NCI-H2227 (cell line): ENCODE measurements at regions not wholly inside any gene's neighbourhood (a gene's known extent, or its start where the extent isn't known, plus 50 kb on each side); places are given as distances from the start of the nearest gene placed in this dataset.
"Not testable (repeated sequence)": the region's sequence is repeated elsewhere in the genome, so short reads cannot be mapped to it uniquely, and the experiment has no call there.

Experiments
- DNase-seq: peaks from one replicate; lab custom pipeline; 2025; ENCODE audit not compliant: unreplicated experiment; lab: John Stamatoyannopoulos, UW

DNA sequence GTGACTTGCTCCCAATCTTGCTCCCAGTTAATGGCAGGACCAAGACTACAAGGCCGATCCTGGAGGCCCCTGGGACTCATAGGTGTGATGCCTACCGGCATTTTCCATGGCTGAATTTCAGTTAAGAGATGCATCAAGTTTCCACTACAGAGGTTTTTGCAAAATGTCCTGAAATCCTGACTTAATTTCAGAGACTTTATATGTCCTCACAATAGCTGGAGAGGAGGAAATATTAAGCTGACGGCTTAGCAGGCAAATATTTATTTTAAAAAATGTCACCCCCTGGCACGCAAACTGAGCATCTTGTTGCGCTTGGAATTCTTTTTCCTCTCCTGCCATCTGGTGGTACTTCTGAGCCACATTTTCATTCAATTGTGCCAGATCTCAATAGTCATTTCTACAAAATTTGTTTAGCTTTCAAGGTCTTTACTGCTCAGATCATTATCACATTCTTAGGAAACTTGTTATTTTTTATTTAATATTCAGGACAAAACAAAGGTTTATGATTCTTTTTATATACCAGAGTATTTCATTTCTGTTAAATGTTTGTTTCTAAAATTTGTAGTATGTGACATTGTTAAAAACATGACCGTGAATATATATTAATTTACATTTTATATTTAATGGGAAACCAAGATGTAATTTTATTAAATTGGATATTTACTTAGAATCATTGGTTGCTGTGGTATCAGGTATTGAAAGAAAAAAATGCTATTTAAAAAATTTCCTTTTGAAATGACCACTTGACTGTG, 189.2 kb upstream of the THRB start:
- DNase-seq, result no peak

DNA sequence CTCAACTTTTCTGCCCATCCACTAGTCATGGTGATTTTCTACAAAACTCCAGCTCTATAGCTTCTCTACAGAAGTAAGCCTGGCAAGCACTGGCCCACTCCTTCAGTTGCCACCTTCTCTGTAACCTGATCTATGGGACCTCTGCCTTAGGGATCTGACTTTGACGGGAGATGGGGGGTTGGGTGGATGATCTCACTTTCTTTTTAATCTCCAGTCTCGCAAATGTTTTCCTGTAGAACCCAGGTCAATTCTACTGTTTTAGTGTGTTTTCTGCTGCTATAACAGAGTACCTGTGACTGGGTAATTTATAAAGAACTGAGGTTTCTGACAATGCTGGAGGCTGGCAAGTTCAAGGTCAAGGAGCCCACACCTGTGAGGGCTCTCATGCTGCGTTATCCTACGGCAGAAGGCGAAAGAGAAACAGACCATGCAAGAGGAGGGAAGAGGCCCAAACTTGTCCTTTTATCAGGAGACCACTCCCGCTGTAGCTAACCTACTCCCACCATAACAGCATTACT, 189.9 kb upstream of the THRB start:
- DNase-seq, result no peak

DNA sequence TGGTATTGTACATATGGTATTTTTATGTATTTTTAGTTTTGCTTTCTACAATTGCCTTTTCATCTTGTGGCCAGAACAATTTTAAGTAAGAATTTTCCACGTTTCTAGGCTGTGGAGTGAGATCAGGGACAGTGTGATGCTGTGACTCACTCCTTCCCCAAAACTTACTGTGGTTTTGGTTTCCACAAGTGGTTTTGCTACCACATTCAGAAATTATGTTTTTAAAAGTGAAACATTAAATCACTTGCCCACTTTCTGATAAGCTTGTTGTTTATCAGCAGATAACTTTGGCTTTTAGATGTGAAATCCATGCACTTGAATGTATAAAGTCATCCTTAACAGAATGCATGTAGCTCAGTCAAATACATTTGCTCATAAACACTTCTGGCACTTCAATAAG, 192.2 kb upstream of the THRB start:
- DNase-seq, result no peak

DNA sequence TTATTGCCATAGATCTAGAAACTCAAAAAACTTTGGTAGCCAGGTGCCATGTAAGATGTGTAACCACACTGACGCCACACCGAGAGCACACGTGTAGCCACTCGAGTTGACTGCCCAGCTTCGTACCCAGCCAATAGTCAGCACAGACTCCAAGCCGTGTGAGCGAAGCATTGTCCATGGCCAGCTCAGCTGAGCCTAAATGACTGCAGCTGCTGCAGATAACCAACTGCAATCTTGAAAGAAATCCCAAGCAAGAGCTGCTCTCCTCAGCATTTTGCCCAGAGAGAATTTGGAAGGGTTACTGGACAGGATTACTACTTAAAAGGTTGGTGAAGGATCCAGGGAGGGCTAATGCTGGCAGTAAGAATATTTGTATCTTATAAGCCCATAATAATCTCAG, 193.0 kb upstream of the THRB start:
- no peak for DNase-seq

DNA sequence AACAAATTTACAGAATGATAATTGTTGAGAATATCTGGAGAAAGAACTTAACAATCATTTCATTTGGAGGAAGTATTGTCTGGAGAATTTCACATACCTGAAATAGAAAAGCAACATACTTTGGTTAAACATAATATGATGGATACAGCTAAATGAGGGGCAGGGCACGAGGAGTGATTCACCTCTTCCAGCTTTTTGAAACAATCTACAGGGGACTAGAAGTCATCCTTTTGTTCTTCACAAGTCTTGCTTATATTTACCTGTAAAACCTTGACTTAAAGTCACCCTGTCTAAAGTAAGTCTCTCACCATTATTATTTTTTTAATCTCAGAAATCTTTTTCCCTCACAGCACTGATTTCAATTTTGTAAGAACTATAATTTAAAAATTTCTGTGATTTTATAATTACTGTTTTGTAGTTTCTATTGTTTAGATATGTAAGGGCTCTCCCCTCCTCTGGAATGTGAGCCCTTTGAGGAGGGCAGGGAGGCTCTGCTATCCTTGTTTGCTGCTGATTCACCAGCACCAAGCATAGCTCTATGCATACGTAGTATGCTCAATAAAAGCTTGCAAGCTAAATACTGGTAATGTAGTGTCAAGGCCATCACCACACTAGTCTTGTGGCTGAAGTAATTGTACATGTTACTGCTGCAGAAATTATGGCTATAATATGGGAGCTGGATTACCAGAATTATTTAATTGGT, 193.9 kb upstream of the THRB start:
- DNase-seq, result no peak

DNA sequence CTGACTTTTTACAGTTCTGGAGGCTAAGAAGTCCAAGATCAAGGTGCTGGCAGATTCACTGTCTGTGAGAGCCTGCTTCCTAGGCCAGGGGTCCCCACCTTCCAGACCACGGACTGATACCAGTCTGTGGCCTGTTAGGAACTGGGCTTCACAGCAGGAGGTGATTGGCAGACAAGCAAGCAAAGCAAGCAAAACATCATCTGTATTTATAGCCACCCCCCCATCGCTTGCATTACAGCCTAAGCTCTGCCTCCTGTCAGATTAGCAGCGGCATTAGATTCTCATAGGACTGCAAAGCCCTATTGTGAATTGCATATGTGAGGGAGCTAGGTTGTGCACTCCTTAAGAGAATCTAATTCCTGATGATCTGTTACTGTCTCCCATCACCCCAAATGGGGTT, 194.7 kb upstream of the THRB start:
- no peak for DNase-seq

DNA sequence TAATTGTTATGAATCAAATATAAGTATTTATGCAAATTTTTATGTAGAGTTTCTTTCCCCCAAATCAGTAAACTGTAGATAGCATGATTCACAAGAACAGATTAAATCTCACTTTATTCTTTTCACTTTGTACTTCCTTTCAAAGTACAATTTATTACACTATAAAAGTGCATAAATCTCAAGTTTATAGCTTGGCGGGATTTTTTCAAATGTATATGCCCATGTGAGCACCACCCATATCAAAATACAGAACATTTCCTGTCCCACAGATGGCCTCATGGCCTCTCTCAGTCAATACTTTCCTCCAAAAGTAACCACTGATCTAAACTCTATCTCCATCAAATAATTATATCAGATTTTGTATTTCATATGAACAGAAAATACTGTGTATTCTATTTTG, 196.1 kb upstream of the THRB start:
- DNase-seq, result no peak

DNA sequence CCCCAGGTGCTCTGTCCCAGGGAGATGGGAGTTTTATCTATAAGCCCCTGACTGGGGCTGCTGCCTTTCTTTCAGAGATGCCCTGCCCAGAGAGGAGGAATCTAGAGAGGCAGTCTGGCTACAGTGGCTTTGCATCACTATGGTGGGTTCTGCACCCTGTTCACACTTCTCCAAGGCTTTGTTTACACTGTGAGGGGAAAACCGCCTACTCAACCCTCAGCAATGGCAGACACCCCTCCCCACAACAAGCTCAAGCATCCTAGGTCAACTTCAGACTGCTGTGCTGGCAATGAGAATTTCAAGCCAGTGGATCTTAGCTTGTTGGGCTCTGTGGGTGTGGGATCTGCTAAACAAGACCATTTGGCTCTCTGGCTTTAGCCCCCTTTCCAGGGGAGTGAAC, 204.4 kb upstream of the THRB start:
- DNase-seq, result not testable (repeated sequence)

DNA sequence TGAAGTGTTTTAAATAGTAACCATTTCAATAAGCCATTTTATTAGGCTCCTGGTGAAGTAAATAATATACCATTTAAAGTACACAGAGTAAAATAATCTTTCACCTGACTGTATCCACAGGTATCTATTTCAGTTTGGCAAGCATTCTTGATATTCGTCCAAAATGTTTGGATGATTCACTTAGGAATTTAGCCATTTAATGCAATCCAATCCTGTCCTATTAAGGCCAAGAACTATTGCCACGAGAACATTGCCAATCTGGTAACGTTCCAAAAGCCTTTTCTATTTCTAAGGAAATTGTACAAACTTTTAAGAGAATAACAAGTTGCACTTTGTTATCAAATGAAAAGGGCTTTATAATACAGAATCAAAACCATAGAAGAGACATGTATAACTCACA, 209.8 kb upstream of the THRB start:
- no peak for DNase-seq

DNA sequence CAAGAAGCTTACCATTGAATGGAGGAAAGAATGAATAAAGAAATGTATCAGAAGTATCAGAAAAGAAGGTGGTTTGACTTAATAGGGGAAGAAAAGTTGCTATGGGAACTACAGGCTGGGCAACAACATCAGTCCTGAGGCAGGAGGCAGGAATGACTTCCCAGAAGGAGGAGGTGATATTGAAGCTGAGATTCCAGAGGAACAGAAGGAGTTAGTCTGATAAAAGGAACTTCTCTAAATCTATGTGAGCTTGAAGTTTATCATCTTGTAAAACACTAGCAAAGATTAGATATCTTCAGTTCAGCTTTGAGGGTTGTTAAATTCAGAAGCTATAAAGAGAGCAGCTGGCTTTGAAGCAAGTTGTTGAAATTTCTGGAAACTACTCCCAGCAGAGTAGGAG, 213.3 kb upstream of the THRB start:
- no peak for DNase-seq

DNA sequence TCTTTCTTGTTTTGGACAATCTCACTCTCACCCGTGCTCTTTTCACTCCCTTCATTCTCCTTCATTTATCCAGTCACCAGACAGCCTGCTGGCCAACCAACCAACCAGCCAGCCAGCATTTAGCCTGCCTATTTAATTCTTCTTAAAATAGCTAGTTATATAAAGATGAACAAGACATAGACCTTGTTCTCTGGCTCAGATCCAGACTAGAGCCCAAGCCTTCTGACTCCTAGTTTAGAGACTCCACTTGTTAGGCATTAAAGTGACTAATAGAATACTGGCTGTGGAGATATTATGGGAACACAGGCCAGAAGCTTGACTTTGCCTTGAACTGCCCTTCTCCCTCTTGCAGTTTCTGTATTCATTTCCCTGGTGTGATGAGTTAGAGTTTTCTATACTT, 215.3 kb upstream of the THRB start:
- no peak for DNase-seq

DNA sequence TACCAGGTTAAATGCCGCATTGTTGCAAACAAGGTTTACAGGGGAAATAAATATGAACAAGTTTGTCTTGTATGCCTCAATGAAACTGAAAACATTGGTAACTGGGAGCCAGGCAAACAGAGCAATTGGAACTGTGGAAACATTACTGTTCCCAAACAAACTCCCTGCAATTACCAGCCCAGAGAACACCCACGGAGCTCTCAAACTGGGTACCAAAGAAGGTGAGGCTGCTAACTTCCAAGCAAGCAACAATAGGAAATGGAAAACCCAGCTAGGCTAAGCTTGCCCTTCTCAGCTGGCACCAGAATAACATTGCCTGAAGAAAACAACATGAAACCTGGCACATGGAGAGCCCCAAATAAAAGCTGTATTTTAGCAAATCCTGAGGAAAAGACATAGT, 218.9 kb upstream of the THRB start:
- no peak for DNase-seq

DNA sequence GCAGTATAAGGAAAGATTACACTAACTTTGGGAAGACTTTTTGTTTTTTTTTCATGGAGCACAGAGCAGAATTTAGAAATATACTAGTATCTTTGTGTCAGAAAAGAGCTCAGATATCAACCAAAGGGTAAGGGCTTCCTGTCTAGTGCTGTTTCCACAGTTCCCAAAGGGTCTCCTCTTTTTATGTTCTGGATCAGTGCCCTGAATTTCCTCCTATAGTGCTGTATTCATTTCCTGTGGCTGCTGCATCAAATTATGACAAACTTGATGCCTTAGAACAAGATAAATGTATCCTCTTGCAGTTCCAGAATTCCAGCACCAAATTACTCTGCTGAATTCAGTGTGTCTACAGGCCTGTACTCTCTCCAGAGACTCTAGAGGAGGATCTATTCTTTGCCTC, 219.8 kb upstream of the THRB start:
- DNase-seq, result no peak

DNA sequence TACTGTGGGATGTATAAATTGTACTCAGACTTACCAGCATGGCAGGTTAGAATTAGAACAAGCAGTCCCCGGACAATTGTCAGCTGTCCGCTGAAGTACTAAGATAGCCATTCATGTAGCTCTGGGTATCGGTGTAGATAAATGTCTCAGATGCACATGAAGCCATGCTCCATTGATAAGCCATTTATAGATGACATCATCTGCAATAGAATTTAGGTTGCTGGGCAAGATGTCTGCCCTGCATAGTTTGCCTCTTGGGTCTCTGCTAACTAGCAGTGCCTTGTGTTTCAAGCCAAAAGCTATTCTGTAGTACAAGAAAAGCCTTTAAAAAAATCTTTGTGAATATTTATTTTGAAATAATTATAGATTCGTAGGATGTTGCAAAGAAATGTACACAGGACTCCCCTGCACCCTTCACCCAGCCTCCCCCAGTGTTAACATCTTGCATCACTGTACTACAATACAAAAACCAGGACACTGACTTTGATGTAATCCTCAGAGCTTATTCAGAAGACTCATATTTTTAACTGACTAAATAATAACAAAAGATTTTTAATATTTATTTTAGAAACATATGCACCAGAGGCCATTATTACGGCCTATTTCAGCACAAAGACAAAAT, 220.6 kb upstream of the THRB start:
- no peak for DNase-seq

DNA sequence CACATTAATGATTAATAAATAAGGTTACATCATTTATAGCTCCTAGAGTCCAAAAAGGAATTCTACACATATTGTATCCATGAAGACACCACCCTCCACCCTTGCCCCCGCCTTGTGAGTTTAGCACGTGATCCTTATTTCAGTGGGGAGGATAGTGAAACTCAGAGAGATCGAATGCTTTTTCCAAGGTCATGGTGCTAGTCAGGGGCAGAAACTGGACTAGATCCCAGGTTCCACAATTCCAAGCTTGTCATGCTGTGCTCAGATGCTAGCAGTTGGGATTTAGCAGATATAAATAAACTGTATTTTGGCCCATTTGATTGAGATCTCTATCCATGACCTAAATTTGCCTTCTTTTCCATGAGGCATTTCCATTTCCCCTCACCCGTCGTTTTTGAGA, 227.4 kb upstream of the THRB start:
- DNase-seq, result no peak

DNA sequence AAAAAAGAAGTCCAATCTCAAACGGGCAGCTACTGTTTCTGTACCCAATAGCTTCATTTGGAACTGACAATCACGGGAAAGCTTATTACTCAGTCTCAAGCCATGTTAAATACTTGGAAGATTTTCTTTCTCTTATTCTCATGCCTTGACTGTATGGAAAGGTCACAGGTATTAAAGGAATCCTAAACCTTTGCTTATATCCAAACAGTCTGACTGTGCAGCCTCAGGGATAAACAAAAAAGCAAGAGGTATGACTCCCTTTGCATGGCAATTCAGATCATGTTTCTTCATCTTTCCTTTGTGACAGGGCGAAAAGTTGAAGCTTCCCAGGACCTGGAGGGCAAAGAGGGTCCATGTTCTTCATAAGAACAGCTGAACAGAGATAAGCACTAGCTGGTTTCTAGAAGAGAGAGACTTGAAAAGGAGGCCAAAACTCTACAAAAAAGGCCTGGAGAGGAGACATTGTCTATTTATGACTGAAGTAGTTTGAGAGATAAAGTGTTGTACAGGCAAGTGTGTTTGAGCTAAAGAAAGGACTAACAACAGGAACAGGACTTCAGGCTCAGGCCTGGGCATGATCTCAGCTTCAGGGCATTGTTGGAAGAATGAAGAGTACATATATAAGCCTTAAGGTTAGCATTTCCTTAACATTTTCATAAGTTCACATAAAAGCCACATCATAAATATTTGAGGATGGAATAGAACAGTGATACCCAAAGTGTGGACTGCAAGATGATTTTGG, 231.0 kb upstream of the THRB start:
- no peak for DNase-seq

DNA sequence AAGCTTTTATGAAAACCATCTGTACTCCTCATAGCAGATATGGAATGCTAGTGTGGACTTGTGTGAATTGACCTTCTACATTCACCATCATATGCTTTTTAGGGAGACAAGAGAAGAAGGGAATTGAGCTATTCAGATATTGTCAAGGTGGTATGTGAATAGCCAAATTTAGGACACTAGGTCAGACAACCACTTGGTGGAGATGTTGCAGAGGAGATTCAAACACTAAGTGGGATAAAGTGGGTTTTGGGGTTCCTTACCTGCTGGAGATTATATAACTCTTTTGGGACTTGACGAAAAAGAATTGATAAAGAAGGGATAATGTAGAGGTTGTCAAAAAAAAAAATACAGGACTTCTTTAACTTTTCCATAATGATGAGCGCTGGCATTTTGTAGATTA, 231.8 kb upstream of the THRB start:
- DNase-seq, result no peak

DNA sequence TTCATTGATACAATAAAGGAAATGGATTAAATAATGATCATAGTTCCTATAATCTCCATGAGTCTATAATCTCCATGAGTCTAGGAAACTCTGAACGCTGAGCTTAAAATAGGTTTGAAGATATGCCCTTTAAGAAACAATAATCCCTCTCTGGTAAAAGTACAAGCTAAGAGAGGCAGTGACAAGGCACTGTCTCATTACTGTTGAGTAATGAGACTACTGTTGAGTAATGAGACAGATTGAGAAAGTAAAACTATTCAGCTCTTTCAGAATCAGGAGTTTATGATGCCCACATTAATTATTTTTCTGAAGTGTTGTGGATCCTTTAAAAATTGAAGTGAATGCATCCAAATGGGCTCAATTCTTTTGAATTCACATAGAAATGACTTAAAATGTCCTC, 235.5 kb upstream of the THRB start:
- no peak for DNase-seq

DNA sequence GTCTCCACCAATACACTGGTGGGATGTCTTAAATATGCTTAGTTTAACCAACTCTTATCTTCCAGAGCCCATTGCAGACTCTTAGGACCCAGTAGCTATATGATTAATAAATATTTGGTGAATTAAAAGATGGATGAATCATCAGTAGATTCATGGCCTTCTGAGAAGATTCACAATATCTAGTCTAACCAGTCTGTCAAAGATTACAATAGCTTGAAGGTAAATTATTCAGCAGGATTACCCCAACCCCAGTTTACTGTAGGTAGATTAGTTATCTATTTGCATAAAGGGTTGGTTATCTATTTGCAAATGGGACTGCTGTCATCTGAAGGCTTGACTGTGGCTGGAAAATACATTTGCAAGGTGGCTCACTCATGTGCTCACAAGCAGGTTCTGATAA, 239.4 kb upstream of the THRB start:
- DNase-seq, result no peak

DNA sequence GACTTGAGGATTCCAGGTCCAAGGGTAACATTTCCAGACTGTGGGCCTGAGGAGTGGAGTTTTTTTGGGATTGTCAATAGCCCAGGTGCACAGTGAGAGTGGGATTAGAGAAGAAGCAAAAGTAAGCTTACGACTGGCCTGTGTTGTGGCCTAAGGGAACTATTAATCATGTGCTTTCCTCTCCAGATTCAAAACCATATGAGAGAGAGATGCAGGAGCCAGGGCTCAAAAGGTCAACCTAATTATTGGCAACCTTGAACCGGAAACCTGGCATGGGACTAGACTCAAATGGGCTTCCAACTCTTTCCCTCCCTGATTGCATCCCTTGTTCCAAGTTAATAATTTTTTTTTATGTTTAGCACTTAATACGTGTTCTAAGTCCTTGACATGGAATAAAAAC, 242.1 kb upstream of the THRB start:
- no peak for DNase-seq

DNA sequence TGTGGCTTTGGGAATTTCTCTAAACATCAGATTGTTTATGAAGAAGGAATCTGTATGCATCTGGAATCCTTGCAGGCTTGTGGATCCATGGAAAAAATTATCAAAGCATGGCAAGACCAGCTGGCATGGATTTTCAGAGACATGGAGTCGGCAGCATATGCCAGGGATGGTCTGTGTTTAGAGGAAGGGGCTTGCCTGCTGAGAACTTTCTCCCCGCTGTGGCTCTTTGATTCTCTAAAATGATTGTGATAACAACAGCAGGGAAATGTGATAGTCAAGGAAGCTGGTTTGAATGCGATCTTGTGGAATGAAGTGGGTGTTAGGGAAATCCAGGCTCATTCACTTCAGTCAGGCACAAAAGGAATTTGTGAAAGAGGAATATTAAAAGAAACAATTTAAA, 245.7 kb upstream of the THRB start:
- DNase-seq, result no peak

DNA sequence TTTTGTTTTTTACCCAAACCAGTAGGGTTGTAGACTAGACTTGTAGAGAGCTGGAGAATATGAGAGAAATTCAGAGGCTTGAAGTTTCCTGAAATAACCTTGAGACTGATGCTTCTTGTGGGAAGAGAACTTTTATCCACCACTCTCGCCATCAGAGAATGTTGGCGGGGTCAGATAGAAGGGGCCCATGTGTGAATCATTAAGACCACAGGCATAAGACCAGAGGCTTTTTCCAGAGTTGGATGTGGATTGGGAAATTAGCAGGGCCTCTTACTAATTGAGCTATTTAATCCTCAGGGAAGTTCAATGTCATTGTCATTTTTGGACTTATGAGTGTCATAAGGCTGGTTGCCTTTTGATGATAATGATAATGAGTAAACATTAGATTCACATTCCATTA, 246.9 kb upstream of the THRB start:
- no peak for DNase-seq
